ENCODE measurements at regions not wholly inside any gene's neighbourhood (a gene's known extent, or its start where the extent isn't known, plus 50 kb on each side); places are given as distances from the start of the nearest gene placed in this dataset.
"Not testable (repeated sequence)": the region's sequence is repeated elsewhere in the genome, so short reads cannot be mapped to it uniquely, and the experiment has no call there.

DNA sequence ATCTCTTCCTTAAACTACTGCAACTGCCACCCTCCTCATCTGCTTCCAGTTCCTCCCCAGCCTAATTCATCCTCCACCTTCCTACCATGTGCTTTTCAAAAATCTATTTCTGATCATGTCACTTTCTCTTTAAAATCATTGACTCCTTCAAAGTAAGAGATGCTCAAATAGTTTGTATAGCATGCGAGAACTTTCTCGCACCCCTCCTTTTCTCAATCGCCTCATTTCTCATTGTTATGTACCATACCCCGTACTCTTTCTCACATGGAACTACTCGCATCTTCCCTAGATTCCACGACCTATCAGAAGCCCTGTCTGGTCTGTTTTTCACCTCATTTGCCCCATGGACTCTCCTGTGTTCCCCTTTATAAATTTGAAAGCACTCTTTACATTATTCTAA is 238.2 kb downstream of the NRIP1 start:
- DNase-seq (ENCODE audit: low spot score) = no peak

DNA sequence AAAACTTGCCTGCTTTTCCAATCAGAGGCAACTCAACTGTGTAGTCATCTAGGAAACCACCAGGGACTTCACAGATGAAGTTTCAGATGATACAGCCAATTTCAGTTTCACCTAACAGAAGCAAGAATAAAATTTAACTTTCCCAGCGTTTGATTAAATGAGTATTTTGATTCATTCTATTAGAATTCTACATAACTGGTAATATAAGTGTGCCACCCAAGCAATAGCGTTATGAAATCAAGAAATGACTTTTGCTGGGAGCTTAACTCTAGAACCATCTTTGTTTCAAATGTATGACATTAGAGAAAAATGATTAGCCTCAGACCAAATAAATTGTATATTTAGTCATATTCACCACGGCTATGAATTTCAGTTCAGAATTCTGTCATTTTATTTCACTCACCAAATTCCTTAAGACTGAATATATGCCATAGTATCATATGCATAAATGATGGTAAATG is 239.3 kb downstream of the NRIP1 start:
- no peak for DNase-seq (ENCODE audit: low spot score)

DNA sequence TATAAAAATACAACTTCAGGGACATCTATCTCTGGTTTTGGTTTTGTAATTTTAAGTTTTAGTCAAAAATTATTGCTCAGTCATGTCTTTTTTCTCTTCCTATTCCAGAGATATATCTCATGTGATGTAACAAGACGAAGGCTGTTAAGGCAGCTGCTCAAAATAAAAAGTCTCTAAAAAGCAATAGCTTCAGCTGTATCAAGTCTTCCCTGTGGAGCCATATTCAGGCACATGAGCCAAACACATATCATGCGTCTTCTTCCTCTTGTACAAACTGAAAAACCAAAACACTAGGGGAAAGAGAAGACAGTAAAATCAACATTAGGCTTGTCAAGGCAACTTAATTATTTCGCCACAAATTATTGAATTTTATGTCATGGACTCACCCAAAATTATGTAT is 240.7 kb downstream of the NRIP1 start:
- no peak for DNase-seq (ENCODE audit: low spot score)

DNA sequence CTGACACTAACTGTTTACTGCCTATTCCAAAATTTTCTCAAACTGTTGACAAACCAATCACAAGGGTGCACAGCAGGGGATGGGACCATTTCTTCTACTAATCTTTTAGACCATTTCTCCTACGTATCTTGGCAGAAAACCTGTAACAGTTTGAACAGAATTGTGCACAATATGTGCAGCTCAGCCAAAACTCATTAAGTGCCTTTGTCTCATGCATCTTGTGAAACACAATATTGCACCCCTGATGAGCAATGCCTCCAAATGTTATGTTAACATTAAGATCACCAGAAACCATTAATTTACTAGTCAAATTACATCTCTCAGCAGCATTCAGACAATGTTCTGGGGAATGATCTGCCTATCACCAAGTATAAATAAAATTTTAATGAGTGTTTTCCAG is 247.5 kb downstream of the NRIP1 start:
- DNase-seq (ENCODE audit: low spot score) = no peak

DNA sequence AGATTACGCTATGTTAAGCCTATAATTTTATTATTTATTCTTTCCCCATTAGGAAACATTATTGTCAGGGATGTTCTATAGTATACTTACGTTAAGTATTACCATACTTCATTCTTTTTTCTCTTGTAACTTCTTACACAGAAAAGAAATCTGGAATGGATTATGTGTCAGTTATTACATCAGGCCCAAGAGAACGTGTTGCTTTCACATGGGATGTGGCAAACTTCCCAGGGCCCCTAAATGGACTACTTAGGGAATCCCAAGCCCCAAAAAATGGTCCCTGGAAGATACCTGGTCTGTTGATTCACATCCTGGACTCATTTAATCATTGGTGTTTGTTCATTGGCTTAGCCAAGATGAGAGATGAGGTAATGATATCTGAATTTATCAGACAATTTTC is 249.8 kb downstream of the NRIP1 start:
- no peak for DNase-seq (ENCODE audit: low spot score)

DNA sequence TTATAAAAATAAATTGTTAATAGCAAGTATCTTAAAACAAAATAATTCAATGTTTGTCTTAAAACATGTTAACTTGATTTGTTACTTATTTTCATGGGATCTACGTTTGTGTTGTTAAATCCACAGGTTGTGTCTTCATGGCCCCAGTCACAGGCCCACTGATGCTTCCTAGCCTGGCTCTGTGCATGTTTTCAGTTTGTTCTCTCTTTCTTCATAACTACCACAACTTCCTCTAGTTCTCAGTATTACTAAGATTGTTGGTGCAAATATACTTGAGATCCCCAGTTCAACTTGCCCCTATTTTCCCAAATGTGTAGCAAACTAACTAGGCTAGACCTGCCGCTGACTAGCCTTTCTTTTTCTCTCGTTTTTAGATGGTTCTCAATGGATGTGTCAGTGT is 250.5 kb downstream of the NRIP1 start:
- no peak for DNase-seq (ENCODE audit: low spot score)

DNA sequence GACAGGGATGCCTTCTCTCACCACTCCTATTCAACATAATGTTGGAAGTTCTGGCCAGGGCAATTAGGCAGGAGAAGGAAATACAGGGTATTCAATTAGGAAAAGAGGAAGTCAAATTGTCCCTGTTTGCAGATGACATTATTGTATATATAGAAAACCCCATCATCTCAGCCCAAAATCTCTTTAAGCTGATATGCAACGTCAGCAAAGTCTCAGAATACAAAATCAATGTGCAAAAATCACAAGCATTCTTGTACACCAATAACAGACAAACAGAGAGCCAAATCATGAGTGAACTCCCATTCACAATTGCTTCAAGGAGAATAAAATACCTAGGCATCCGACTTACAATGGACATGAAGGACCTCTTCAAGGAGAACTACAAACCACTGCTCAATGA is 258.1 kb upstream of the SAMSN1 start:
- DNase-seq (ENCODE audit: low spot score) = not testable (repeated sequence)

DNA sequence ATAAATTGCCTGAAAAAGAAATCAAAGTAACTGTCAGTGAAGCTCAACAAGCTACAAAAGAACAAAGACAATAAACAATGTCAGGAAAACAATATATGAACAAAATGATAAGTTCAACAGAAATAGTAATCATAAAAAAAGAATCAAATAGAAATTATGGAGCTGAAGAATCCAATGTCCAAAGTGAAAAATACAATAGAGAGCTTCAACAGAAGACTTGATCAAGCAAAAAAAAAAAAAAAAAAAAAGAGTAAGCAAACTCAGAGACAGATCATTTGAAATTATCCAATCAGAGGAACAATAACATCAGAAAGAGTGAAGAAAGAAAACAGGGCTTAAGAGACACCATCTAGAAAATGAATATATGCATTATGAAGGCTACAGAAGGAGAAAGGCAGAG is 251.4 kb upstream of the SAMSN1 start:
- no peak for DNase-seq (ENCODE audit: low spot score)

DNA sequence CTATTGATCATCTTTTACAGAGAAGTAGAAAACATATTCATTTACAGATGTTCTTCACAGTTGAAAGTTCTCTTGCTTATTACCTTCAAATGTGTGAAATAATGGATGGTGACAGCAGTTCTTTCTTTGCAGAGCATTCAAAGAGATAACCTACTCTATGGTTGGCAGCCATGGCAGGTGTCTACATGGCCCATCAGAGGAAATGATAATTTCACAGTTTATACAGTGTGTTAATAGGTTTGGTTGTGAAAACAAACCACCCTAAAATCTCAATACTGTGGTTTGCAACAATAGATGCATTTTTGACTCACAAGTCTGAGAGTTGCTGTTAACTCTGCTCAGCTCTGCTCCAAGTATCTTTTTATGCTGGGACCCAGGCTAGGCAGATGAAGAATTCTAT is 241.2 kb upstream of the SAMSN1 start:
- no peak for DNase-seq (ENCODE audit: low spot score)

DNA sequence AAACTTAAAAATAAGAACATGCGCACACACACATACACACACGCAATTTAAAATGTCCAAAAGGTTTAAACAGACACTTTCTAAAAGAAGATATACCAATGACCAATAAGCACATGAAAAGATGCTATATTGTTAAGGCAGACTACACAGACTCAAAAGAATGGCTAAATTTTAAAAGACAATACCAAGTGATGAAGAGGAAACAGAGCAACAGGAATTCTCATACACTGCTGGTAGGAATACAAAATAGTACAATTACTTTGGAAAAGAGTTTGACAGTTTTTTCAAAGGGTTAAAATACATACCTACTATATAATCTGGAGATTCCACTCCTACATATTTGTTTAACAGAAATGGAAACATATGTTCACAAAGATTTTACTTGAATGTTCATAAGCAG is 239.6 kb upstream of the SAMSN1 start:
- DNase-seq (ENCODE audit: low spot score) = no peak

DNA sequence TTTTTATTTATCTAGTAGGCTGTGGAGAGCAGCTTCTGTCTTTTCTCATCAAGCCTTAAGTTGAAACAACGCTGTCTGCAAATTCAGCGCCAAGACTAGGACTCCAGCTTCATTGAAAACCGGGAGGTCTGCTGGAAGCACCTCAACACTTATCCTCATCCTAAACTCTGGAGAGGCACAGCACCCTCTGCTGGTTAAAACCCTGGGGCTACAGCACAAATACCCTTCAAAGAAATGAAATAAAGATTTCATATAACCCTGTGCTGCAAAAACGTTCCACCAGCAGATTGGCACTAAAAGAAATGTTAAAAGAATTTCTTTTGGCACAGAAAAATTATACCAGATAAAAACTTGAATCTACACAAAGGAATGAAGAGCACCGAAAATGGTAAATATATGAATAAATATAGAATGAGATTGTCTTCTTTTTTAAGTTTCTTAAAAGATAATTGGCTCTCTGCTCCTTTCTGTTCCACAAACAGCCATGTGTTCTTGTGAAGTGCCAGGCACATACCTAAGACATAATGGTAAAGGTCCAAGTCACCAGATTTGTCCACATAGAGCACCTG is 227.7 kb upstream of the SAMSN1 start:
- peak; percentile 62 for DNase-seq (ENCODE audit: low spot score)

DNA sequence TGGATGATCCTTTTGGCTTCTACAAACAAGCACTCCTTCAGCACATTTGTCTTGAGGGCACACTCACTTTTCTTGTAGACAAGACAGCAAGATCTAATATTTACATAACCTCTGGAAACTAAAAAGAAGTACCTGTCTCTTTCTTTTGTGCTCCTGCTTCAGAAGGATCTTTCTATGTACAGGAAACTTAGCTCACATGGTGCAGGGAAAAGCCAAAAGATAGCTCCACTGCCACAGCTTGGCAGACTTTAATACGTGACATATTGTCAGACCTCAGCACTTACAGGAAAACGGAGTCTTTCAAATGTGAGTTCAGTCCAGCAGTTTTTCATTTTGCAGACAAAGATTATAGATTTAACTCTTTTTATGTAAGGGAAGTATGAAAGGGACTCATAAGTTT is 225.5 kb upstream of the SAMSN1 start:
- no peak for DNase-seq (ENCODE audit: low spot score)

DNA sequence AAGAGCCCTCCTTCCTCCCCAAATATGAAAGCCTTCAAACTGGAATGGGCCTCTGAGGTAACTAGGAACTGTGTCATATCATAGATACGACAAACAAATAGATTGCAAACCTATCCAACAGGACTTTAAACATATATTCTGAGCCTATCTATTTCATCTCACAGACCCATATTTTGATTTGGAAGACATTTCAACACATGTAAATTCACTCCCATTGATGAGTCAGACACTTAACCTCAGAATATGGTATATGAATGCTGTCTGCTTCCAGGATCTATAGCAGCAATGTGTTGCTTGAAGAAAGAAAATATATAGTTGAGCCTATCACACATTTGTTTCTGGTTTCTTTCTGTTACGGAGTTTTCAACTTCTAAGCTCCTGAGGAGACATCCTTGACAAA is 221.9 kb upstream of the SAMSN1 start:
- DNase-seq (ENCODE audit: low spot score) = no peak

DNA sequence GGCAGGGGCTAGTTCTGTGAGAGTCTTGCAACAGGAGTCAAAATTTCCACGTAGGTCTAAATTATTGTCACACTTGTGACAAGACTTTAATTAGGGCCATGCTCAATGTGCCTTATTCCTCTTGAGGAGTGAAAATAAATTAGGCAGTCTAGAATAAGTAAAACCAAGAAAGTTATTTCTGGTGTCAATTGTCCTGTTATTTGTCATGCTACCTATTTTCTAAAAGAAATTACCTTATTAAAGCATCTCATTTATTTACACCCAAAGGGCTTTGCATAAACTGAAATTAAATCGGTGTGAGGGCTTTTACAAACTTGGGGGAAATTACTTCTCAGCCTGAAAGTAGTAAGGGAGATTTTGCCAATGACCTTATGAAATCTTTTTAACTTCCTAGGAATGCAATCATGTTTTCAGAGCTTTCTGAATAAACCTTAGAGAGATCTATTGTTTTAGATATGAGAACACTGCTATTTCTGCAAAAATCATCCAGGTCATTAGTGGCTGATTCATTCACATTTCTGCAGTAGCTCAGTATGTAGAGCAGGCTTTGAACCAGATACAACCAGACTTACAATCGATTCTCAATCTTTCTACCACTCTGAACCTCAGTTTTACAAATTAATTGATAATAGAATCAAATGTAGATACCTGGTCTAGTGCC is 221.2 kb upstream of the SAMSN1 start:
- no peak for DNase-seq (ENCODE audit: low spot score)

DNA sequence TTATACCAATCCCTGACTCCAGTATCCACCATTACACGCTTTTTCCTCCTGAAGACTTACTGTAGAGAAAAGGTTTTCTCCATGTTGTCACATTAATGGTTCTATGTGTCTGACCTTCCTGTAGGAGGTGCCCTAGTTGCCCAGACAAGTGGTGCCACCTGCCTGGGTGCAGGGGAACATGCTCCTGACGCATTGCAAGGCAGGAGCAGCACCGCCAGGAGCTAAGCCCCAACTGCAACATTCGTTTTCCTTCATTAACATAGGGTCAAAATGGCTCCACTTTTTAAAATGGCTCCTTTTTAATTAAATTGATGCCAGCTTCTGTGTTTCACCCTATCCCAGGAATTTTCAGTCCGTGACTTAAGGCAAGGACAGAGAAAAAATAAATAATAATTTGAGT is 220.1 kb upstream of the SAMSN1 start:
- no peak for DNase-seq (ENCODE audit: low spot score)

DNA sequence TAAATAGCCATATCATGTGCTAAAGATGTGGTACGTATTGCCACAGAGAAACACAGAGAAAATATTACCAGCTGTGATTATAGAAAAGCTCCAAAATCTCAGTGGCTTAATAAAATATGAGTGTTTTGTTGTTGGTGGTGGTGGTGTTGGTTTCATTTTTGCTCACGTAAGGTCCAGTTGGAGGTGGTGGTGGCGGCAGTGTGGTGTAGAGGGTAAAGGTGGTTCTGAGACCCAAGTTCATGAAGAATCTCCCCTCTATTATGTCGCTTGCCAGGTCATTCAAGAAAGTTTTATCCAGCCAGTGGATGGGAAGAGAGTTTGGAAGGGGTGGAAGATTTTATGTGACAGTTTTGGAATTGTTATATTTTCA is 217.6 kb upstream of the SAMSN1 start:
- no peak for DNase-seq (ENCODE audit: low spot score)

DNA sequence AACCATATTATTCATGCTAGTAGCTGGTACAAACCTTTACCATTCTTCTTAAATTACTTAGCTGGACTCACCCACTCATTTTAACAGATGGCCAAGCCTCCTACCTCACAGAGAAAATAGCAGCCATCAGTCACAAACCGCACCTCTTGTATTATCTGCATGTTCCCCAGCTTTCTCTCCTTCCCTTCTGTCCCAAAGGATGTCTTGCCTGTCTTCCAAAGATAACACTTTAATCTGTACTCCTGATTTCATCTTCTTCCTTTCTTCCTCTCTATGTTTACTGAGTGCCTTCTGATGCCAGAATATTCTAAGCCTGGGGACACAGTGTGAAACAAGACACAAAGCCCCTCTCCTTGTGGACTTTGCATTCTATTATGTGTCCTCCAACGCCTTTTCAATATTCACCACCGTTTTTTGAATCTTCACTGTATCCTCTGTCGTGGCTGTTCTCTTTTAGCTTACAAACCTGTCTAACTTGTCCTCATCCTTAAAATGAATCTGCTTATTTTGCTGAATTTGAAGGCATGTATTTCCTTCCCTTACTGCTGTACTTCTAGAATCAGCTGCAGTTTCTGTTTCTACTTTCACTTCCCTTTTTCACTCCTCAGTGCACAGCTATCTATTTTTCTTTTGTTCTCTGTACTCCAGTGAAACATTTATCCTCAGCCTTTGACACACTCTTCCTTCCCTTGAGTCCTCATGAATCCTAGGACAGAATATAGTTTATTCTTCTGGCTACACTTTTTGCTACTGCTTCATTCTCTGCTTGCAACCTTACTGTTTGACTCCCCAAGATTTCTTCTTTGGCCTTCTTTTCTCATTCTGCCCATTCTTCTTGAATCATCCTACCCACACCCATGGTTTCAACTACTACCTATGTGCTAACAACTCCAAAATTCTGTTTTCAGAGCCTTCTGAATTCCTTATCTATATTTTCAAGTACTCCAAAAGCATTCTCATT is 216.9 kb upstream of the SAMSN1 start:
- DNase-seq (ENCODE audit: low spot score) = no peak

DNA sequence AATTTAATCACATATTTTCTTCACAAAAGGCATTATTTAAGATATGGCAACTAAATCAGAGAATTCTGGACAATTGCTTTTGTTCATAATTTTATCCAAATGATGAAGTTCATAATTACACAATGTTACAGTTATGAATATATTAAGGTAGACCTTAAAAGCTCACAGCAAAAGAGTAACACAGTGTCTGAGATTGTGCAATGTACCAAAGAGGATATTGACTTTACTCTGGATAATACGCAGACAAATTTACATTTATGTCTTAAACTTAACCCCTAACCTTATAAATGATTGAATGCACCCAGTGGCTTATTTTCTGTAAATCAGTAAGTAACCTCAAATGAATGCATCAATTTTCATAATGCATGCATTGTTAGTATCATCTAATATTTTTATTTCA is 216.2 kb upstream of the SAMSN1 start:
- DNase-seq (ENCODE audit: low spot score) = no peak

DNA sequence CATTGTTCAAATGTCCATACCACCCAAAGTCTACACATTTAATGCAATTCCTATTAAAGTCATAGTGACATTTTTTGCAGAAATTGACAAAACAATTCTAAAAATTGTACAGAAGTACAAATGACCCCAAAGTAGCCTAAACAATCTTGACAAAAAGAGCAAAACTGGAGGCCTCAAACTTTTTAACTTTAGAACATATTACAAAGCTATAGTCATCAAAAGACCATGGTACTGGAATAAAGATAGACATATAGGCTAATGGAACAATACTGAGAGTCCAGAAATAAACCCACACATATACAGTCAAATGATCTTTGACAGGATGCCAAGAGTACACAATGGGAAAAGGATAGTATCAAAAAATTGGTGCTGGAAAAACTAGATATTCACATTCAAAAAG is 213.2 kb upstream of the SAMSN1 start:
- DNase-seq (ENCODE audit: low spot score) = no peak

DNA sequence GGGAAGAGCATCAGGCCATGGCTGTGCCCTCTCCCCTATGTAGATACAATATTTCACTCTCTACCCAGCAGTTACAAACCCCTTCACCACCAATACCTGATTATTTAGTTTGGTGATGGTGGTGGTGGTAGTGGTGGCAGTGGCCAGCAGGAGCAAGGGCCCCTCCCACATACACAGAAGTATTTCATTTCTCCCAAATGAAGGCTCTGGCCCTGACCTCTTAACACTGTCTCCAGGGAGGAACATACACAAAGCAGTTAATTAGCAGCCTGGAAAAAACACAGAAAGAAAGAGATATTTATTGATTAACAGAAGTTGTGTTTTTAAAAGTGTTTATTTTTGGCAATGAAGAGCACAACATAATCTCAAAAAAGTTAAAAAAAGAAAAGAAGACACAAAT is 212.7 kb upstream of the SAMSN1 start:
- no peak for DNase-seq (ENCODE audit: low spot score)

DNA sequence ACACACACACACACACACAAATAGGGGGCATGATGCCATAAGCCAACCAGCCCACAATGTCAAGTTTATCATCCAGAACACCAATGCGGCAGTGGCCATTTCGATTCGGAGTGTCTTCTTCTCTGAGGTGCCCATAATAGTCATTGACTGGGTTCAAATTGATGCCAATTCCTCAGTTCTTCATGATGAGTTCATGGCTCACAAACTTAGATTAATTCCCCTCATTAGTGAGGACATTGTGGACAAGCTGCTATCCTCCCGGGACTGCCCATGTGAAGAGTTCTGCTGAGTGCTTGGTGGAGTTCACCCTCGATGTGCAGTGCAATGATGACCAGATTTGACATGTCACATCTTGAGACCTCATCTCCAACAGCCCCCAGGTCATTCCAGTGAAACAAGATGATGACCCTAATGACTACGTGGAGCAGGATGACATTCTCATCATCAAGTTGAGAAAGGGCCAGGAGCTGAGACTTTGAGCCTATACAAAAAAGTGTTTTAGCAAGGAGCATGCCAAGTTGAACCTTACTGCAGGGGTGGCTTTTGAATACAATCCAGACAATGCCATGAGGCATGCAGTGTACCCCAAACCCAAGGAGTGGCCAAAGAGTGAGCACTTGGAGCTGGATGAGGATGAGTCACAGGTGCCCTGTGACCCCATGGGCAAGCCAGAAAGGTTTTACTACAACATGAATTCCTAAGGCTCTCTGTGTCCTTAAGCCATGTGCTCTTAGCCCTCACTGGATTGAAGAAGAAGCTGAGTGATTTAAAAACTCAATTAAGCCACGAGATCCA is 211.6 kb upstream of the SAMSN1 start:
- no peak for DNase-seq (ENCODE audit: low spot score)

DNA sequence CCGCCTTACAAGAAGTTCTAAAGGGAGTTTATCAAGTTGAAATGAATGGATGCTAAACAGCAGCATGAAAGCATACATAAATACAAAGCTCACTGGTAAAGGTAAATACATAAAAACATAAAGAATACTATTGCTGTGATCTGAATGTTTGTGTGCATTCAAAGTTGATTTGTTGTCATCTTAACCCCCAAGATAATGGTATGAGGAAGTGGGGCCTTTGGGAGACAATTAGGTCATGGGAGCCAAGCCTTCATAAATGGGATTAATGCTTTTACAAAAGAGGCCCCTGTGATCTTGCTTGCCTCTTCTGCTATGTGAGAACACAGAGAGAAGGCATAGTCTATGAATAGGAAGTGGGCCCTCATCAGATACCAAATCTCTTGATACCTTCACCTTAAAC is 209.0 kb upstream of the SAMSN1 start:
- no peak for DNase-seq (ENCODE audit: low spot score)

Data from ecto neural progenitor cell (in vitro differentiated cells).